Muscle of back (tissue), 3 donors: ENCODE measurements at regions not wholly inside any gene's neighbourhood (a gene's known extent, or its start where the extent isn't known, plus 50 kb on each side); places are given as distances from the start of the nearest gene placed in this dataset.
"Not testable (repeated sequence)": the region's sequence is repeated elsewhere in the genome, so short reads cannot be mapped to it uniquely, and the experiment has no call there.

ENCODE experiments used
- DNase-seq, 3 donors: peaks; one replicate each; pipeline versions ENCODE4 v3.0.0 to v3.0.0-alpha.2; 2013

DNA sequence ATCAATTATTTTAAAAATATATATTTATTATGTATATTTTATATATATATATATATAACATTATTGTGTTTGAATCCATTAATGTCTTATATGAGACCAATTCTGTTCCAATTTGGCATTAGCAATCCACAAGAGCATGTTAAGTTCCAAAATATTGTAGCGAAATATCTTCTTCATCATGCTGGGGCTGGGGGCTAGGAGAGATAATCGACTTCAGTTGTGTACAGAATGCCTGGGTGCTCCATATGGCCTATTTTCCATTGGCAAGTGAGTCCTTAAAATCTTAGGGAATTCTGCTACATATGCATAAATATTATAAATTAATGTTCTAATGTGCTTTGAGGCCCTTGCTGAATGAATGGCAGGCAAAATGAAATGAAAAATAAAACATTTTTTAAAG, 117.7 kb downstream of the PCDH7 start:
- DNase-seq = peak in 1 of 3 donors; percentile 56

DNA sequence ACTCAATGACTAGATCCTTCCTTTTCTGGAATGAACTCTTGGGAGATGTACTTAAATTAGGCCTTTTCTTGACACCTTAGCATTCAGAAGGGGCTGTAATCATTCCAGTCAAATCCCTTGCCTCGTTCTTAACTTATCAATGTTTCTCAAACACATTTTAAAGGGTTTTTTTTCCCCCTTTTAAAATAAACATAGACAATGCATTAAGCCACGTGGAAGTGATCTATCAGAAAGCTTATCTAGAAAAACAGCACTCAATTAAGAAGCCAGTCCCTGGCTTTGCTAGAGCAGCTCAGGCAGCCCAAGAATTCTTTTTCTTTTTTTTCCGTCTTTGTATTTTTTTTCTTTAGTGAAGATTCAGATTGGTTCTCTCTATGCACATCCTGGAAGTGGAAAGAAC, 118.2 kb downstream of the PCDH7 start:
- DNase-seq = no peak

DNA sequence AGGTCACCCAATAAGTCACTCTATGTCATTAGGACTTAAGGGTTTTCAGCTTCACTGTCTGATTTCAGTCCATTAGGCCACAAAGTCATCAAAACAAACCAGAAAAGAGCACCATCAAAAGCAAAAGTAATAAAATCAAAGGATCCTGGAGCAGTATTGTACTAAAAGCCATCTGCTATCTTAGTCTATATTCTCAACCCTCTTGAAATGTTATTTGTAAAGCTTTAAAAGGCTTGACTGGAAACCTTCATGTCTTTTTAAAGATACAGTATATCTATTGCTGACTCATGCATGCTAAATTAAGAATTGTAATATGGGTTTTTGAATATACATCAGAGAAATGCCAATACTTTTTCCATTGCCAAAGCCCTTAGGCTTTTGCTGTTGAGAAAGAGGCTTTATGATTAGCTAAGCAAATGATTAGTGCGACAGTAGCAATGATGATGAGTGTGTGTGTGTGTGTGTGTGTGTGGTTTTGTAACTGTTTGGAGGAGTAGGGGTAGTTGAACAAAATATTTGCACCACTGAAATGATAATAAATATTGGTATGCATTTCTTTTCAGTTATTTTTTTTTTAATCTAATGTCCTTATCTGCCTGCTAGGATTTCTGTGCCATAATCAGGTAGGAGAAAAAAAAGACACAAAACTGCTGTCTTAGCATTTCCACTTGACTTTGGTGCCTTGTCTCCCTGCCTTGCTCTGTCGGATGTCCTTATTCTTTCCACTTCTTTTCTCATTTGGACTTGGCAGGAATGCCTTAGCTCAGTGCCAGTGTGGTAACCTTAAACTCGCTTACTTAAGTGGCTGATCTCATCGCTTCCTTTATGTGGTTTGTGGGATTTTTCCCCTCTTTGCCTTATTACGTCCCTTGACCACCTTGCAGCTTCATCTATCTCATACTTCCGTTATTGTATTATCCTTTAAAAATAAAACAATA, 119.7 kb downstream of the PCDH7 start:
- peak in 1 of 3 donors; percentile 60 for DNase-seq

DNA sequence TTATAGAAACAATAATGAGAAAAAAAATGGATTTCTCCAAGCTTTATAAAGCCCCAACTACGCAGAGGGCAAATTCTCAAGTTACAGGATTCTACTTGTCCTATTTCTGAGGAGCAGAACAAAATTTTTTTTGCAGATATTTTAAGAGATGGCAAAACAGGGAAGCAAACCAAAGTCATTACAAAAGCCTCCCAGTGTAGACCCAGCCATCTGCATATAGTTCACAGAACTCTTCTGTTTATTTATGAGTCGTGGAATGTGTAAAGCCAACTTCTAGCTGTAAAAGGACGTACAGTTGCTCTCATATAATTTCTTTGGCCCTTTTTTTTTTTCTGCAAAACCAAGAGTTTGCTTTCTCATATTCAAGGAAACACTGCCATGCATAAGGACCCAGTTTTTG, 120.4 kb downstream of the PCDH7 start:
- no peak for DNase-seq

DNA sequence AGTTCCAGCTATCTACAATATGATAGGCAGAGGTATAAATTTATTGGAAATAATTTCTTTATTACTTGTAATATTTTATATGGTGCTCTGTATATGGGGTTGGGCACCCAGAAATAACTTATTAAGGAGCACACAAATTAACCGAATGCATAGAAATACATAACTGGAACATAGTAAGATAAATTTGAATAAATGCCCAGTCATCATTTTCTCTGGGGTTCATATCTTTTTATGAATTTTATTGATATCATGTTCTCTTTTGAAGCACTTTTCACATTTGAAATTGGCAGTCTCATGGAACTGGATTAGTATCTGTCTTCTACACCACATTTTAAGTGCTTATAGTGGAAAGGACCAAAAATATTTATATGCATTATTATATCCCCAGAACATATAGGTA, 122.0 kb downstream of the PCDH7 start:
- no peak for DNase-seq

DNA sequence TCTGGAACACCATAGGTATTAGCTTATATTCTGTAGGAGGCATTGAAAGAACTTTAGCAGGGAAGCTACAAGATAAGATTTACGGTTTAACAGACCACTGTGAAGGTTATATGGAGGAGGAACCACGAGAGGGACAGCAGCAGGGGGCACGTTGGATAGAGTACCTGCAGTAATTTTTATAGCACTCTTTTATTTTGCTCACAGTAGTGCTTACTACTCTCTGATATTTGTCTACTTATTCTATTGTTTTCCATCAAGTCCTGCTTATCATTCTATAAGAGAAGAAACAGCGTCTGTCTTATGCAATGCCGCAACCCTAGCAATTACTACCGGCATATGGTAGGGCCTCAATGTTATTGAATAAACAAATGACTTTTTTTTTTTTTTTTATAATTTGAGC, 122.5 kb downstream of the PCDH7 start:
- DNase-seq = no peak

DNA sequence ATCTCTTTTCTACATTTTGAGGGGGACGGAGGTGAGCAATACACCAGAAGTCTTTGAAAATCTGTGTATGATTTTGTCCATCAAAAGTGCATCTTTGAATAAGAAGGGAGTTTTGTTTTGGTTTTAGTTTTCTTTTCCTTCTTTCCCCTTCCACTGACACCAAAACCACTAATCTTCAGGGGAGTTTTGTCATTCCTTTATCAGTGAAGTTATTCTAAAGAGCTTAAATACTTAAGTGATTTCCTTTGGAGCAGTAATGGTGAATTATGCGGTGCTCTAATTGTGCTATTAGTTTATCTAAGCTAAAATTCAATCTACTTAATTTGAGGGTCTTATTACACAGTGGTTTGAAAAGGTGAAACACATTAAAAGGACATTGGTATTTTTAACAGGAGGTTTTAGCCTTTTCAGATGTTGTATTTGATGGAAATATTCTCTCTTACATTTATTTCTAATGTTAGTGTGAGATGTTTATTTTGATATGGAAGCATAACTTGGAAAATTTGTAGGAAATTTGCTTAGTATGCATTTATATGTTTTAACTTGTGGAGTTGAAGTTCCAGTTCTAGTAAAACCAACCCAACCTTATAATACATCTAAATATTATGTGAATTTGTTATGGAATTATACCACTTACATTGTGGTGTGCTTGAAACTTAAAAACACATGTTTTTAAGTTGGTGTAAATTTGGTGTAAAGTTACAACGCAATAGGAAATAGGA, 124.9 kb downstream of the PCDH7 start:
- DNase-seq = no peak

DNA sequence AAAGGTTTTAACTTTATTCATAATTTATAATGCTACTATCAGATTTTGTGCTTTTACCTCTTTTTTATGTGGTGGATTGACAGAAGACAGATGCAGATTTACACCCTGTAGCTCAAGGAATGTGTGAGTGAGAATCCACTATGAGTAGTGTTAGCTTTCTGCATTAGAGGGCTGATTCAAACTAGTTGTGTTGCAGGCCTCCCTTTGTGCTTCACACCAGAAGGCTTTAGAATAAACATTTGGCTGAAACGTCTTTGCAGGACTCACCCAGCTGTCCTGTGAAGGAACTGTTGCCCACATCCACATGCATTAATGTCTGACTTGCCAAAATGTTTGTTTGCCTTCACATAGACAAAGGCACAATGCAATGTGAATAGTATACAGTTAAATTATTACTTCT, 127.0 kb downstream of the PCDH7 start:
- DNase-seq = peak in 1 of 3 donors; percentile 35

DNA sequence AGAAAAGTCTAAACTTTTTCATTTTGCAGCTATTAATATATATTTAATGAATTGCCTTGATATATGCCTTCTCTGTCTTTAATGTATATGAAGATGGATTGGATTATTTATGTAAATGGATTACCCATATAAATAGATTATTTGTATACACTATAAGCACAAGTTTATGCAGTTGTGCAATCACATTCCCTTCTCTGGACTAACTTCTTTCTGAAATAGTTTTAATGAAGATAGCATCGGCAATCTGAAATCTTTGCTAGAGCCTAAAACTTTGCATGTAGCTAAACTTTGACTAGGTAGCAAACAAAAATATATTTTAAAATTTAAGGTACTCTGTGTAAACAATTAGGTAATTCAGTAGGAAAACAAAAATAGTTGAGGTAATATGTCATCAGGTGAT, 127.8 kb downstream of the PCDH7 start:
- no peak for DNase-seq

DNA sequence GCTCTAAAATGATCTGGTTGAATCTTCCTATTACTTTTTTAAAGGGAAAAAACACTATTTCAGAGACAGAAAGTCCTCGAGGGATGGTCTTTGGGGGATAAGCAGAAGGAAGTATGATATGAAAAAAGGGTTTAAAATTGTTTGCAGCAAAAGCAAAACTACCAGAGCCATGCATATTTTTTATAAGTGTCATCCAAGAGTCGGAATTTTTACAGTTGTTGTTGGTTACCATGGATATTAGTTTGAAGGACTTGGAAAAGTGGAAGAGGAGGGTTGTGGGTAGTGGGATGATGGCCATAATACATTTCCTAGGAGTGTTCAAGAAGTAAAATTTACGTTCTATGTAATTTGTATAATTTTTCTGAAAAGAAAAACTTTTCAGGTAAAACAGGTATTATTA, 134.4 kb downstream of the PCDH7 start:
- peak; percentile 41 to 81 (median 69) for DNase-seq

DNA sequence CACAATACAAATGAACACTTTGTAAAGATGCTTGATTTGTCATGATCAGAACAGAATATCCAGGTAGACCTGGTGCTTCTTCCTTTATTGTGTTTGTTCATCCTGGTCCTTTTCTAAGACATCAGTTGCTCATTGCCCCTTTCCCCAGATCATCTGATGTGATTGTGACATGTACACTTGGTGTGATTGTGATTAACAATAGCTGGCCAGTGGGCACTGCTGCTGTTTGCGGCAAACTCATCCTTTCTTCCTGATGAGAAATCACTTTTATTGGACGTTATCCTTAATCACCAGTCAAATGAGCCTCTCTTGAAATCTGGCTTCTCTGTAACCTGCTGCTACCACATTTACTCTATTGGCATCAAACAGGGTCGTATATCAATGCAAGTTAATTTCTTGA, 135.1 kb downstream of the PCDH7 start:
- DNase-seq = no peak

DNA sequence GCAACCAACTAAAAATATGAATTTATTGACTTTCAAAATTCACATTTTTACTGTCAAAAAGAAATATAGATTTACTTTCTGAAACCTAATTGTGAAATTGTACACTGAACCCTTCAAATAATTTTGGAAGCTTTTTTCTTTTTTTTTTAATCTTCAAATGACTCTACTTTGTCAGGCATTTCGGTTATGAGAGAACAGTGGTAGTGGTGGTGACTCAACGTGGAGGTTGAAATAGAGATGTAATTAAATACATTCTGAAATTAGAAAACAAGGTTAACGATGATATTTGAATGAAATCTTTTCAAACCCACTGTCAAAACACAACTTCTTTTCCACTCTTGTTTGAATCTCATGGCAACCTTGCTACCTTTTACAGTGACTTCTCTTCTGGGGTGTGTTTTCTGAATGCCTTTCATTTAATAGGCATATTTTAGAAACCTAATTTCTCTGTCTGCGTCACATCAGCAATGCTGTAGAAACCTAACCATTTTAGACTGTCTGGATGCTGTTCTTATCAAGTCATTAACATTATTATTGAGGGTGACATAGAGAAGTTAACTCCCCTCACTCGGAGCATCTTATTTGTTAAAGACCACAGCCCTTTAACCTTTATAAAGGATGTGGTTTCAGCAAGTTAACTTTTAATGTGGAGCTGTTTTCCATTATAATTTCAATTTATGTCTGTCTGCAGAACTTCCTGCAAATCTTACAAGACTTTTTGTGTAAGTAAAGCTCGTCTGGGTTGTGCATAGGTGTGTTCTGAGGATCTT, 136.8 kb downstream of the PCDH7 start:
- no peak for DNase-seq

DNA sequence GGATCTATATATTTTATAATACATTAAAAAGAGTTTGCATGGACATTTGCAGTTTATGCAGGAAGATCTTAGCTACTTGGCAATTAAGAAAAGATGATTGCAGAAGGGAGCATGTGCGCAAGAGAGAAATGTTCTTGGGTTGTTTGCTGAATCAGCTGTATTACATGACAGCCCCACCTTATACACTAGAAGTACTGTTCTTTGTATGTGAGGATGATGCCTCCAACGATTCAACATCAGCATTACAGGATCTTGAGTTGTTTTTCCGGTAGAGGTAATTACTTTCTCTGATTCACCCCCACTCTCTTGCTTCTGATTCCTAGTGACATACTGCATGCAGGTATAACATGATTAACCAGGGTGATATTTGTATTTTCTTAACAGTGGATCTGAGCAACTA, 140.8 kb downstream of the PCDH7 start:
- no peak for DNase-seq

DNA sequence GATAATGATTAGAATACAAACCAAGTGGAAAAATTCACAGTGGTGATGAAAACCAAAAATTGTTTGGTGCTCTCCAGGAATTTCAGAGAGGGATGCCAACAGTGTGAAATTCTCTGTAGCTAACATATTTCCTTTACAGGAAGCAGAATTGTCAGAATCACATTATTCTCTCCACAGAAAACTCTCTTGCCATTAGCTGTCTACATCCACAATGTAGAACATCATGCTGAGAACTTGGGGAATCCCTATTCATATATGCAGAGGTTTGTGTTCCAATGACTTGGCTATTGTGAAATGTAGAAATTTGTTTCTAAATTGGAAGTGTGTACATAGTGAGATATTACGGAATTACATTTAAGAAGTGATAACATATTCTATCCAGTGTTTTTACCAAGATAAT, 142.0 kb downstream of the PCDH7 start:
- peak in 1 of 3 donors; percentile 39 for DNase-seq

DNA sequence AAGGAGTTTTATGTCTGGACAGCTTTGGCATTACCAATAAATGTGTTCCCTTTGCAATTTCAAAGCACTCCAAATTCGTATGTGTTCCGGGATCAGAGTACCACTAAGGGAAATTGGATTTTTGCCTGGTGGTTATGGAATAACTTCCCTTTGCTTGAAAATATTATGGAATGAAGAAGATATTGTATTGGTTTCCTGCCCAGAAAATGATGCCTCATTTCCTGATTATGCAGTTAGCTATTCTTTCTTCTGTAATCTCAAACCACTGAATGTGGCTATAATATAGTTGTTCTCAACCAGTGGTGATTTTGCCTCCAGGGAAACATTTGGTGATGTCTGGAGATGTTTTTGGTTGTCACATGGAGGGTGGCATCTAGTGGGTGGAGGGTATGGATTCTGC, 142.9 kb downstream of the PCDH7 start:
- DNase-seq = peak; percentile 60 to 83 (median 72)

DNA sequence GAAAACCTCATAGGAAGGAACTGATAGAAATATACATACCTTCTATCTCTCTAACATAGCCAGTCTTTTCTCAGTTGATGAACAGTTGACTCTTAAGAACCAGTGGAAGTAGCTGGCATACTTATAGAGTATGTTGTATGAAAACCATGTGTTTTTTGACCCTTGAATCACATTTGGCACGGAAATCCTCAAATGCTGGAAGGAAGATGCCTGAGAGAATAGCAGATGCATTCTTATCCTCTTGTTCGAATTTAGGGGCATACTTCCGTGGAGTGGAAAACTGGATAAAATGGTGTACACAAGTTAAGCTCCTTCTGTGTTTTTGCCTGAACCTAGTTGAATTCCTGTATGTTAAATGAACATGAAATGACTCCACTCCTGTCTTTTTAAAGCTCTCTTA, 145.5 kb downstream of the PCDH7 start:
- no peak for DNase-seq

DNA sequence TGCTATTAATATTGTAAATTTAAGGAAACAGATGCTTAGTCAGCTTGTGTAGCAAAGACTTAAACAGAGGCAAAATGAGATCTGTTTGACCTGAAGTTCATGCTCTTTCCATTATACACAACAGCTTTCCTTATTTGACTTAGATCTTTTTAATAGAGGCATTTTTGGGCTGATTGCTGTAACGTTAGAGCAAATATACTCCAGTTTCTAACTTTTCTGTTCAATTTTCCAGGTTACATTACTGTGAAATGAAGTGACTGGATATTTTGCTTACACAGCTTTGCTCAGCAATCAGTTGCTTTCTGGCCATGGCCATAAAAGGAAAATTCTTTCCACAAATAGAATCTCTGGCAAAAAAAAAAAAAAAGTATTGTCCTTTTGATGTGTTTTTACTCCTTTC, 146.2 kb downstream of the PCDH7 start:
- peak in 1 of 3 donors; percentile 40 for DNase-seq

DNA sequence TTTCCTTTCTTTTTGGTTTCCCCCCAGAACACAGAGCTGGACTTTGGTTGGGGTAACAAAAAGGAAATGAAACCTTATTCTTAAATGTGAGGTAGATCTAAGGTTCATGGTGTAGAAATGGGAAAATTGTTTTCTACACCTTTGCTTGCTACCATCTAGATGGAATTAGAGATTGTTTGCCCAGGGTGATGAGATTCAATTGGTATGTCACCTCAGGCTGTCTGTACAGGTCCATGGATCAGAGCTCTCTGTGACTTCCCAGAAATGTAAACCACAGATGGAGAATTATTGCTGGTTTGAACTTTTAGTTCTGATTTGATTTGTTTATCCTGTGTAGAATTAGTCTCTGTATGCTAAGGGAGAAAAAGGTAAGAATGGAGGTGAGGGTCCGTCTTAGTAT, 146.7 kb downstream of the PCDH7 start:
- no peak for DNase-seq

DNA sequence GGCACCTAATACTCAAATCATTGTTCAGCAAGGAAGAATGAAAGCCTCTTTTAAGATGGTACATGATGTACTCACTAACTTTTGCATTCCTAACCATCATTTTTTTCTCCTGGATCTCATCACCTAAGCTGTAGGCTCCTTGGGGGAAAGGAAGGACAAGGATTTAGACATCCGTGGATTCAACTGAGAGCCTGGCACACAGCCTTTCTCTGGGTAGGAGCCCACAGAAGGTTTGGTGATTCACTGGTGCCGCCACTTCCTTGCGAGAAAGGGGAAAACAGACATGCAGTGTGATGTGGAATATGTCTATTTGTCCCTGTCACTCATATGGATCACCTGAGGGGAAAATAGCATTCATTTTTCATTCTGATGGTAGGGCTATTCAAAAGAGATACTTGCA, 147.3 kb downstream of the PCDH7 start:
- DNase-seq = no peak

DNA sequence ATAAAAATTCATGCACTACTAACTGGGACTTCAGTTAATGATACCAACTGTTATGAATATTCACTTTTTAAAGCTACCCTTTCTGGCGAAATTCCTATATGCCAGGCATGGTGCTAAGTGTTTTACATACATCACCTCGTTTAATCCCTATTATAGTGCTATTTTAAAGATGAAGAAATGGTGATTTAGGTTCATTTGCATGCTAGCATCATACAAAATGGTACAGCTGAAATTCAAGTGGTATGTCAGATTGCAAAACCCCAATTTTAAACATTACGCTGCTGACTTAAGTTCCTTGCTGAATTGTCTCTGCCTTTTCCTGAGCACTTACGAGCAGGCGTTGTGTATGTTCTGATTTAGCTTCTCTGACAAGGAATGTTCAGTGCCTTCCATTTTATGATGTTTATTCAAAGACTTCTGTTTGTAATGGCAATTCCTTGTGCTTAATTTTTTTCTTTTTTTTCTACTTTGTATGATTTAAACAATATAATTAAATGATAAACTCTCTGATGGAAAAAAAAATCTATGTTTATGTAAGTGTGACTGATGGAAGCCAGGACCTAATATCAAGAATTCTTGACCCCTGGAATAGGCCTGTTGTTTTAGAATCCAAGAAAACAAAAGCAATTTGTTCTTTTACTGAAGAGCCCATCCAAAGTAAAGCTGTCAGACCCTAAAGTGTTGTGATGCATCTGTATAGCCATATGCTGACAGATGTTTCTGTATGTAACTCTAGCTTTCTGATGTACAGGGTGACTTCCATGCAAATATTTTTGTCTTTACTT, 148.1 kb downstream of the PCDH7 start:
- DNase-seq = no peak

DNA sequence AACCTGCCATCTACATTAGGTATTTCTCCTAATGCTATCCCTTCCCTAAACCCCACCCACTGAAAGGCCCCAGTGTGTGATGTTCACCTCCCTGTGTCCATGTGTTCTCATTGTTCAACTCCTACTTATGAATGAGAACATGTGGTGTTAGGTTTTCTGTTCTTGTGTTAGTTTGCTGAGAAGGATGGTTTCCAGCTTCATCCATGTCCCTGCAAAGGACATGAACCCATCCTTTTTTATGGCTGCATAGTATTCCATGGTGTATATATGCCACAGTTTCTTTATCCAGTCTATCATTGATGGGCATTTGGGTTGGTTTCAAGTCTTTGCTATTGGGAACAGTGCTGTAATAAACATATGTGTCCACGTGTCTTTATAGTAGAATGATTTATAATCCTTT, 149.2 kb downstream of the PCDH7 start:
- DNase-seq = not testable (repeated sequence)

DNA sequence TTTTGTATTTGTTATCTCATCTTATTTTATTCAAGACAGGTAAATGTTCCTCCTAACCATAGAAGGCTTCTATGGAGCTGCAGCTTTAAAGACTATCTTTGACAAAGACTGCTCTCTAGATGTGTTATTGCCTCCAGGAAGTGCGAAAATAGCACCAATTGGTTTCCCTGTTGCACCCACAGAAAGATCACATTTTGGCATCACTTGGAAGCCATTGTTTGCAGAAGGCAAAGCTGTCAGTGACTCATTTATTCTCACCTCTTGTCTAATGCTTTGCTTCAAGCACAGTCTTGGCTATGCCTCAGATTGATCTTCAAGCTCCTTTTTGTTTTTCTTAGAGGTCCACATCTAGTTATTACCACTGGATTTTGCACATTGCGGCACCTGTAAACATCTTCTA, 150.3 kb downstream of the PCDH7 start:
- no peak for DNase-seq
